22Rv1 (cell line): ENCODE measurements at regions not wholly inside any gene's neighbourhood (a gene's known extent, or its start where the extent isn't known, plus 50 kb on each side); places are given as distances from the start of the nearest gene placed in this dataset.

Experiments used
- H3K27ac ChIP-seq: fragments of 450-650 bp; 2 replicates; pipeline ENCODE4 v1.5.1; 2017
- ZFX ChIP-seq: fragments of 450-650 bp; IDR thresholded peaks from 2 replicates; pipeline ENCODE4 v1.6.1; 2017; ENCODE audit warnings: antibody characterized with exemption, borderline replicate concordance
- TF ChIP-seq, protein P1 (sequence below): fragments of 450-650 bp; IDR thresholded peaks from 2 replicates; pipeline ENCODE4 v1.5.1; 2017; ENCODE audit warnings: mild to moderate bottlenecking

DNA sequence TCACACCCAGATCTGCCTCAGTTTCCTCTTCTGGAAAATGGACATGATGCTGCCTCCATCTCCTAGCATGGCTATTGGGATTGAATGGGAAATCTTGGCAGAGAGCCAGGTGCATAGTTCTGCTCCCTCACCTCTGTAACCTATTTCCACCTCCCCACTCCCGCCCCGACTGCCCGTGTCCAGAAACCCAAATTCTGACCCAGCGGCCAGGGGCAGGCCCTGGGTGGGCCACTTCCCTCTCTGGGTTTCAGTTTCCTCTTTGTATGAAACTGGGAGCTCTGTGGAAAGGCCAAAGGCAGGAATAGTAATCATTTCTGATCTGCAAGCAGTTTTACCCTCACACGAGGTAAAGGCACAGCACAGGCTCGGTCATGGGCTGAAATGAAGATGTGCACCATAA is 74.1 kb upstream of the DUSP5 start:
- TF ChIP-seq ZFX: no peak
- TF ChIP-seq, protein P1, sequence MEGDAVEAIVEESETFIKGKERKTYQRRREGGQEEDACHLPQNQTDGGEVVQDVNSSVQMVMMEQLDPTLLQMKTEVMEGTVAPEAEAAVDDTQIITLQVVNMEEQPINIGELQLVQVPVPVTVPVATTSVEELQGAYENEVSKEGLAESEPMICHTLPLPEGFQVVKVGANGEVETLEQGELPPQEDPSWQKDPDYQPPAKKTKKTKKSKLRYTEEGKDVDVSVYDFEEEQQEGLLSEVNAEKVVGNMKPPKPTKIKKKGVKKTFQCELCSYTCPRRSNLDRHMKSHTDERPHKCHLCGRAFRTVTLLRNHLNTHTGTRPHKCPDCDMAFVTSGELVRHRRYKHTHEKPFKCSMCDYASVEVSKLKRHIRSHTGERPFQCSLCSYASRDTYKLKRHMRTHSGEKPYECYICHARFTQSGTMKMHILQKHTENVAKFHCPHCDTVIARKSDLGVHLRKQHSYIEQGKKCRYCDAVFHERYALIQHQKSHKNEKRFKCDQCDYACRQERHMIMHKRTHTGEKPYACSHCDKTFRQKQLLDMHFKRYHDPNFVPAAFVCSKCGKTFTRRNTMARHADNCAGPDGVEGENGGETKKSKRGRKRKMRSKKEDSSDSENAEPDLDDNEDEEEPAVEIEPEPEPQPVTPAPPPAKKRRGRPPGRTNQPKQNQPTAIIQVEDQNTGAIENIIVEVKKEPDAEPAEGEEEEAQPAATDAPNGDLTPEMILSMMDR: no peak

DNA sequence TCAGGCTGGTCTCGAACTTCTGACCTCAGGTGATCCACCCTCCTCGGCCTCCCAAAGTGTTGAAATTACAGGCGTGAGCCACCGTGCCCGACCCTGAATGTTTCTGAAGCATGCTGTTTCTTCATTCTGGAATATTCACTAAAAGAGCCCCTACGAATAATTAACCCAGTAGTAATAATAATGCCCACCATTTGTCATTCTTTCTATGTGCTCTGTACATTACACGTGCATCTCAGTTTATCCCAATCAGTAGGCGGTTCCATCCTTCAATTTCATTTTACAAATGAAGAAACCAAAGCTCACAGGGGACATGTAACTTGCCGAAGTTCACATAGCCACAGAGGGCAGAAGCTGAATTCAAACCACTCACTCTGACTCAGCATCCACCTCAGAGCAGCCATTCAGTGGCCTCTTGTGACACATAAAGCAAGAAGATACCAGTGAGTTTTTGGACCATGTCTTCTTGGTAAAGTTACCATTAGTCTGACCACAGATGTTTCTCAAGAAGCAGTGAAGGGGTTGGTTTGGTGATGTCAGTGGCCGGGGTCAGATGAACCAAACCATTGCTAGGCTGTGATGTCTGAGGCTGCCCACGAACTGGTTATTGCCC is 71.9 kb upstream of the DUSP5 start:
- TF ChIP-seq, protein P1: no peak
- TF ChIP-seq ZFX: no peak
- H3K27ac ChIP-seq: no peak overlapping the region

More for the DNA sequence above, 74.1 kb upstream of the DUSP5 start:
- no peak overlapping the region for H3K27ac ChIP-seq

DNA sequence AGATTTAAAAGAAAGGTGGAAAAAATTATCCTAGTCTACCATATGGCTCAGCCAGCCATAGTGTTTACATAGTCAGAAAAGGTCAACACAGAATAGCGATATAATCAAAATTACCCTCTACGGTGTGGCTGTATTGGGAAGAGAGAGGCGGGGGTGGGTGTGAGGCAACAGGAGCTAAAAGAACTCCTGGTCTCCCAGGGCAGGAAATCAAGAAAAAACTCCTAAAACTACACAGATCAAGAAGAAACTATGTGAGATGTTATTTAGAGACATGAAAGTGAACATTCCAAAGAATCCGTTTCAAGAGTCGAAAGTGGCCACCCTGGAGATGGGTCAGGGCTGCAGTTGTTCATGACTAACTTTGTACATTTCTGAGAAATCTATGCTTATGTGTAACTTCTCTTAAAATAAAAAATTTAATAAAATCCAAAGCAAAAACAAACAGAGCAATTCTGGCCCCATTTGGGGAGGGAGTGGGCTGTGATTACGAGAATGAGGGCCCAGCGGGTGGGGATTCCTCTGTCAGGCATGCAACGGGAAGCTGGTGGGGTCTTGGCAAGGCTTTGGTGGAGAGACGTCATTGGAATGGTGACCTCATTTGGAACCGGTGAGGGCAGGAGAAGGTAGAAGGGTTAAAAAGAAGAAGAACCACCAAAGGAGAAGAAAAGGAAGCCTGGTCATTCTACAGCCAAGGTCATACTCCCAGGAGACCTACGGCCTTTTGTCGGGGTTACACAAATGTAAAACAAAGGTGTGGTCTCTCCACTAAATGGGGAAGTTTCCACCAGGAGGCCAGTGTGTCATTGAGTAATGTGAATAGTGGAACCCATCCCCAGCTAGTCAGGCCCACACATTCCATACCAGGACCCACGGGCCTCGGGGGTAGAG is 71.2 kb upstream of the DUSP5 start:
- TF ChIP-seq, protein P1: no peak
- no peak for TF ChIP-seq ZFX
- H3K27ac ChIP-seq: no peak overlapping the region

DNA sequence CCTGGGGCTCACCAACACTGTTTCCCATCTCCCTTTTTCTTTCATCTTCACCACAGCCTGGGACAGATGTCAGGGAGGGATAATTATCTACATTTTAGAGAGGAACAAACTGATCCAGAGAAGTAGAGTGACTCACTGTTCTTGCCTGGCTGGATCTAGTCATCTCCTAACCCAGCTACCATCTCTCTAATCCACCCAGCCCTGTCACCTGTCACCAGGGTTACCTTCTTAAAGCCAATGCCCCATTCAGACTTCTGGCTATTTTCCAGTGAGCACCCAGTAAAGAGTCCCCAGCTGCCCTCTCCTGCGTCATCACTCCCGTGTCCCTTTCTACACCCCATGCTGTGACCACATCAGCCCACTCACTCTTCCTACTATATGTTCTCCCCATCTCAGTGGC is 68.4 kb upstream of the DUSP5 start:
- H3K27ac ChIP-seq: no peak overlapping the region
- no peak for TF ChIP-seq ZFX
- TF ChIP-seq, protein P1: no peak

DNA sequence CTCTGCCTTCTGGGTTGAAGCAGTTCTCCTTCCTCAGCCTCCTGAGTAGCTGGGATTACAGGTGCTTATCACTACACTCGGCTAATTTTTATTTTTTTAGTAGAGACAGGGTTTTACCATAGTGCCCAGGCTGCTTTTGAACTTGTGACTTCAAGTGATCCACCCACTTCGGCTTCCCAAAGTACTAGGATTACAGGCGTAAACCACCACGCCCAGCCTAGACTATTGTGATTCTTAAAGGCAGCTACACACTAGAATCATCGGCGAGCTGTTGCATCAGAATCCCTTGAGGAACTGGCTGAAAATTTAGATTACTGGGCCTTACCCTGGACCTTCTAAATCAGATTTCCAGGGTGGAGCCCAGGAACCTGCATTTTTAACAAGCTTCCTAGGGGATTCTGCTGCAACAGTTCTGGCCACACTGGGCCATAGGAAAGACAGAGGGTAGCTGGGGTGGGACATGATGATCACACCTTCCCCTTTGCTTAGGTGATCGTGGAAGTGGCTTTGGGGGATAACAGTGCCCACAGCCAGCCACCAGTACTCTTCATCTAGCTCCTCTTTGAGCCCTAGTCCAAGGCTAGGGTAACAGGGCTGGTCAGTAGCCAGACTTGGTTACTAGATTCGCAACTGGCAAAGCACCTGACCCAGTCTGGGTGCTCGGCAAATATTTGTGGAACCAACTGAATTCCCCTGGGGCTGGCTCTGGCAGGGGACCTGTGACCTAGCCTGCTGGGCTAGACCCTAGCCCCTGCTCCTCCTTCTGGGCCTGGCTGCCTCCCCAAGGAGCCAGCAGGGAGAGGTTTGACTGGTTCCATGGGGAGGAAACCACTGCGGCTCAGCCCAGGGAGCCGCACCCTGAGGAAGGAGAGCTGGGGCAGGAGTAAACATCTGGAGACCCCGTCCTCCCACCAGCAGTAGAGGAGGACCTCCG is 67.1 kb upstream of the DUSP5 start:
- no peak overlapping the region for H3K27ac ChIP-seq
- TF ChIP-seq ZFX: no peak
- TF ChIP-seq, protein P1: no peak

DNA sequence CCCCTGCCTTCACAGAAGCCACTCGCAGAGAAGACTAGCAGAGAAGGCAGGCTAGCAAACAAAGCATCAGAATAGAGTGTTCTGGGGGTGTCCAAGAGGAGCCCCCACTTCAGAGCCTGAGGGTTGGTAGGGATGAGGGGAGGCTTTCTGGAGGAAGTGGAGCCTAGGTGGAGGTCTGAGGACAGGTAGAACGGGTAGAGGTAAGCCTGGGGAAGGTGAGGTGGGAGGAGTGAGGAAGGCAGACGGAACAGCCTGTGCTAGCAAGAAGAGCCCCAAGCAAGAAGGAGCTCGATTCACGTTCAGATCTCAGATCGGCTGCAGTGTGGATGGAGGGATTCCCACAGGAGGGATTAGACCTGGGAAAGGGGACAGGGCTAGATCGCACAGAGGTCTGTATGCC is 66.0 kb upstream of the DUSP5 start:
- no peak overlapping the region for H3K27ac ChIP-seq
- TF ChIP-seq, protein P1: no peak
- TF ChIP-seq ZFX: no peak
